ENCODE measurements at regions not wholly inside any gene's neighbourhood (a gene's known extent, or its start where the extent isn't known, plus 50 kb on each side); places are given as distances from the start of the nearest gene placed in this dataset.

DNA sequence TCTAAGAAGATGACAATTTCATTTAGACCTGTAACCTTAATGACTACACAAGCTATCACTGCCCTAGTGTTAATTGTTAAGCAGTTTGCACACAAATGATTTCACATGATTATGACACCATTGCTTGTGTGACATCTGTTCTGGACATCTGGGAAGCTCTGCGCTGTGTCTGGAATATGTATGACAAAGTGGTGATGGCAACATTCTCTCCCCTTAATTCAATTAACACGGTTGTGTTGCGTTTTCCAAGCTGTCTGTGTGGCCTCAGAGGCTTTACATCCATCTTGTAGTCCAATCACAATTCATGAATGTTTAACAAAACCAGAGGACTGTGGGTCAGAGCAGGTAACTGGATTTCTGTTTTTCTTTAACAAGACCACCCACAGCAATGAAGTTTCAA is 204.4 kb downstream of the COG6 start:
- DNase-seq, result no peak

DNA sequence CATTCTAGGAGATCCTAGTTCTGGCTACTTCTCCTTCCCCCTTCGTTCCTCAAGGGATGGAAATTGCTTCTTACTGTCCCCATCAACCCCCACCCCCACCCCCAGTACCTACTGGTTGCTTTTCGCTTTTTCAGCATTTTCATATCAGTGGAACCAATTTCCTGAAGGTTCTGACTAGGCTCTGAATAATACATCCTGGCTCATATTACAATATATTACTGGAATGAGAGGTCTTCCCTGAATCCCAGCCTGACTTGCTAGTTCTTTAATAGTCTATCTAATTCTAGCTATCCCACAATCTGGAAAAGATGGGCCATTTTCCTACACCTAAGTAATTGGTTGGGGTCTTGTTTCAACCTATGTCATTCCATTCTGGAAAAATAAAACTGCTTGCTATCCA is 207.4 kb downstream of the COG6 start:
- DNase-seq, result no peak

DNA sequence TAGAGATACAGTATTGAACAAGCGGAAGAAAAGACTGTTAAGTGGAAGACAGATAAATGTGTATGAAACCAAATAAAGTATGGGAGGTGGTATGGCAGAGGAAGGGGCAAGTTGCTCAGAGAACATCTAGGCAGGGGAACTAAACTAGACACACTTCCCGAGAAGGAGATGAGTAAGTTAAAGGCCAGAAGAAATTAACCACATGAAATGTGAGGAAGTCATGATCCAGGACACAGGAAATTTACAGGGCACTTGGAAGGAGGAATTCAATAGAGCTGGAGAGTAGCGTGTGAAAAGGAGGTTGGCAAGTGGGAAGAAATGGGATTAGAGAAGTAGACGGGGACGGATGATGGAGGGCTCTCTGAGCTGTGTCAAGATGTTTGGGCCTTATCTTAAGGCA is 208.8 kb downstream of the COG6 start:
- DNase-seq, result no peak

DNA sequence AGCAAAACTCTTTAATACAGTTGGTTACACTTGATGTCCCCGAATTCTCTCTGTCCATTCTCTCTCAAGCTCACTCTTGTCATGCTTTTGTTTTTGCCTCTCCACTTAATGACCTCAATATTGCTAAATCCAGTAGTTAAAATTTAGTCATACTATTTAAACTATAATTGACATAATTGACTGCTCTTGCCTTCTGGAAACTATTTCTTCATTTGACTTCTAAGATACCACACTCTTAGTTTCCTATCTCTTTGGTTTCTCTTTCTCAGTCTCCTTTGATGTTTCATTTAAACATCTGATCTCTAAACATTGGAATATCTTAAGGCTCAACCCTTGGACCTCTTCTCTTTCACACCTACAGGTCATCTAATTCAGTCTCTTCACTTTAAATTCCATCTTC is 211.3 kb downstream of the COG6 start:
- DNase-seq, result no peak

DNA sequence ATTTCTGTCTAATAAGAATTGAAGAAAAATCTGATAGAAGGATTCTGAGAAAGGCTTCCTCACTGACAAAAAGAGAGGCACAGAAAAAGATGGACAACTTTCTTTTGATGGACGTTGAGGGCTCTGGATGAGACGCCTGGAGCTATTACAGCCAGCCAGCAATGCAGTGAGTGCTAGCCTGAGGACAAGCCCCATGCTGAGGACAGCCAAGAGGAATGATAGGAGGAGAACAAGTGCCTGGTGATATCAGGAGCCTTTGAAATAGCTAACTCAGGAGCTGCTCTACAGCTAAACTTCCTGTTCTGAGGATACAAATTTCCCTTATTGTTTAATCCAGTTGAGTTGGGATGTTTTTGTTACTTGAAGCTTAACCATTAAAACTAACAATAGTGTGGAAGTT is 212.3 kb downstream of the COG6 start:
- no peak for DNase-seq

DNA sequence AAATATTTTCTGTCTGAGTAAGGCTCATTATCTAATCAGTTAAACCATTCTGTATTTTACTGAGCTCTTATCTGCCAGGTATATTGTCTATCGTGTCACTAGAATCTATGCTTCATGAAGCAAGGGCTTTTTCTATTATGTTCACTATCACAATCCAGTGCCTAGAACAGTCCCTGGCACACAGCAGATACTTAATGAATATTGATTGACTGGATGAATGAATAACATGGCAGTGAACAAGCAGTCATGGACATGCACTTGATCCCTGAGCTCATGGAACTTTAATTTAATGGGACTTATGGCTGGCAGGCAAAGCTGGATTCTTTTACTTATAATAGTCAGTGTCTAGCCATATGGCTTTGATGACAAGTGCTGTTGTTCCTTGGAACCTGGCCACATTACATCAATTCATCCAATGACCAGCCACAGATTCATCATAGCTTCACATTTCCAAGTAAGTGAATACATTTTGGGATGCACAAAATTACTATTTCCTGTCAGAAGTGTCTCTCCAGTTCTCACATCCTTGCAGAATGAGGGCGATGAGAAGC is 214.8 kb downstream of the COG6 start:
- peak; percentile 10 for DNase-seq

DNA sequence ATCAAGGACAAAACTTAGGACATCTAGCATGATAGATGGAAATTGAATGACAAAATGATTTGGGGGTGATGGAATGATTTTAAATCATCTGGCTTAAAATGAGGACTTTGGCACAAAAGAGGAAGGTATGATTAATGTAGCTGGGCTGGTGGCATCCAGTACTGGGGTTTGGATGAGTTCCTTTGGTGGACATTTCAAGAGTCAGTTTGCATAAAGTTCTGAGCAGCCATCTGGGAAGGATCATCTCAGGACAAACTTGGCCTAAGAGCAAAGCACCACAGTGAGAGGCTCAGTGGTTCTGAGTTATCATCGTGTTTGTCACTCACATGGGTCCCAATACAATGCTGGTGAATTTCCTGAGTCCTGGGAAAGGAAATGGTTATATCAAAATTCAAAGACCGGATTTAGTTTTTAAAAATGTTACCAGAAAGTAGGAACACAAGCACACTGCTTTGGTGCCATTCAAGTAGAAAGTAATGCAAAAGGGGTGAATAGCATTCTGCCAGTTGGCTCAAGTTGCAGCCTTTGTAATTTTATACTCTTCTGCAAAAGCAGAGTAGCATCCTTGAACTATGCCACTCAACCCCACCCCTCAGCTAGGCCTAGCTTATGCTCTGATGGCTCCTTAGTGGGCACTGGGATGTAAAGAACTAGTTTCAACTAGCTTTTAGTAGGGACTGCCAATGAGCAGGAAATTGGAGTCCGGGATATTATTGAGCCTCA is 219.0 kb downstream of the COG6 start:
- DNase-seq, result peak; percentile 33

DNA sequence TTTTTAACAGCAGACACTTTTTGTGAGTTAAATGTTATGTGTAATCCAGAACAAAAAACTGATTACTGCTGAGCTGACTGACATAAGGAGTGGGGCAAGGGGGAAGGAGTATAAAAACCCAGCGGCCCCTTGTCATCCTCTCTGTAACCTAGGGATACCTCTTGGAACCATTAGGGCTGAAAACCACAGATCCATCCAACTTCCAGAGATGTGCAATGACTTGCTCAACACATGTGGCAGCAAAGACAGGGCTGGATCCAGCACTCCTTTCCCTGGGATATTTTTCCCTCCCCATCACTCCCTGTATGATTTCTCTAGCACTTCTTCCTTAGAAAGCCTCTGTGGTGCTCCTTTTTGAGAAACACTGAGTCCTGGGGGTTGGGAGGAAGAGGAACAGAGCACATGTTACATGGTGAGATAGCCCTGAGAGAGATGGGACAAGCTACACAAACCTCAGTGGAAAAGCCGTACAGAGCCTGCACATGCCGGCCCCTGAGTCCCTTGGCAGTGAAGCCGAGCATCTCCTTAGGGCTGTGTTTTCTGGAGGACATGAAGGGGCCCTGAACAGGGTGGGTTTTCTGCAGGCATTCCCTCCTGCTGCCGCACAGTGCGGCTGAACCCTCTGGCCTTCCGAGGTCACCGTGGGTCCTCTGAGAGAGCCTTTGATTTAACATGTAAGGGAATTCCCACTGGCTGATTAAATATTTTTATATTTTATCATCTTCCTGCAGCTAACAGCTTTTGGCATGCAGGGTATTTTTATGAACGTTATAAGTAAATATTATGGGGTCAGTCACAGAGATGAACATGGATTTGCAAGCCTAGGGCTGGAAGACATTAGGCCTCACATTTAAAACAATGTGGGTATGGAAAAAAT is 219.9 kb downstream of the COG6 start:
- no peak for DNase-seq

DNA sequence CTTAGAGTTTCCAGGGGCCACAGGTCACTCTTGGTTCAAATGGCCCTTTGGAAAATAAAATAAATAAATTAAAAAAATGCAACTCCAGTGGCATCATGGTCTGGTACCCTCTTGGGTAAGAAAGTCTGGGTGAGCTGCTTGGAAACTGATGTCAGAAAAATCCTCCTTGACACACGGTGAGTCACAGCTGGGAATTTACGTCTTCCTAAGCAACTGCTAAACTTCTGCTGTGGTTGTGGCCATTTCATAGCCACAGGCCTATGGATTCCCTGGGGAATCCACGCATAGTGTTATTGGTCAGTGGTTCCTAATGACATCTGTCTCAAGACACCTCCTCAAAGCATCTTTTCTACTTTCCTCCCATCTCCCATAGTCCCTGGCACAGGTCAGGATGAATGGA is 220.8 kb downstream of the COG6 start:
- DNase-seq, result no peak

DNA sequence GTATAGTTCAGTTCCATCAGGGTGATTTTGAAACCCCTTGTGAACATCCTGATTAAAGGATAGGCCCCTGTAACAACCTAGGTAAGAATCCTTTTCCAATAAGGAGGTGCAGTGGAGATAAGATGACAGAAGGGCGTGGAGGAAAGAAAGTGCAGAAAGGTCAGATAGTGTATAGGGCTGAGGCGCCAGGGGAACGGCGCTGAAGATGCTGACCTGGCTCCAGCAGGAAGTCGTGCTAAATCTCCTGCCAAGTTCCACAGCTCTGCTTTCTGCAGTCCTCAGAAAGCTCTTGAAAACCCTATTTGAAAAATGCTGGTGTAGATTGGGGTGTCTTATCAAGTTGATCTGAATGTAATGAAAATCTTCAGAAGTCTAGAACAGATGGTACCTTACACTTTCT is 221.7 kb downstream of the COG6 start:
- peak; percentile 34 for DNase-seq

DNA sequence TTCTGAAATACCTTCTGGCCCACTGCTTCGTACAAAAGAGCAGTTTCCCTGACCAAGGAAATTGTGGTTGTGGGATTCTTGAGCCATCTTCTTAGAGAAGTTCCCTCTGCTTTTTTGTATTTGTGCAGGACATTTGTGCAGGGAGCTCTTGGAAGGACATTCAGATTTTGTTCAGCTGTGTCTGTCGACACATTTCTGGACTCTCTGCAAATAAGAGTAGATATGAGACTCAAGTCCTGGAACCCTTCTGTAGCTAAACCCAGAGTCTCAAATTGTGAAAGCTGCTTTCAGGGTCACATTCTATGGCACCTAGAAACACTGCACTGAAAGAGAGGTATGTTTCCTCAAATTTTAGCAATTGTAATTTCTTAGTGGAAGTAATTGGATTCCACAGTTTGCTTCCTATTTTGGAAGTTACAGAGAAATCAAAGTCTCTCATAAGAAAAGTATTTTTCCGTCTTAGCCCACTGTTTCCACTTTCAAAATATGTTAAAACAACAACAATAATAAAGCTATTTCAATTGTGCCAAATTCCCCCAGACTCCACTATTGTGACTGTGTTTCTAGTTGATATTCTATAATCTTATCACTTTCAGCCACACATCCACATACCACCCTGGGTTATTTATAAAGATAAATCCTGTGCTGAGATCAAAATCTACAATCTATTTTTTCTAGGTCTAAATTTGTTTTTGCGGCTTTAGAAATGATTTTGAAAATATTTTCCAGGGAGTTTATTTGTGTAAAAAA is 224.0 kb downstream of the COG6 start:
- no peak for DNase-seq

DNA sequence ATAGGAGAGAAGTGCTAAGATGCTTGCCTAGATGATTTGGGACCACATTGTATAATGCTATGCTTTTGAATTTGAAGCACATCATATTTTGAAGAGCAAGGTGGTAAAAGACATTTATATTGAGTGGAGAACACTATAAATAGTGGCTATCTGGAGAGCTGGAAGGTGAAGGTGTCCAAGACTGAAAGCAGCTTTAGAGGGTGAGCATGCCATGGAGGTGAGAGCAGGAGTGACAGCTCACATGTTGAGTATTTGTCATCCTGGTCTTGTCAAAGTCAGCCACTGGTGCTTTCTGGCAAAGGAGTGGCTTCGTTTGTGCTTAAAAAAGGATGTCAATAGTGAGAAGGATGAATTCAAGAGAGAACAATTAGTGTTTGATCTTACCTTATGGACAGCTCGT is 225.9 kb downstream of the COG6 start:
- DNase-seq, result no peak

DNA sequence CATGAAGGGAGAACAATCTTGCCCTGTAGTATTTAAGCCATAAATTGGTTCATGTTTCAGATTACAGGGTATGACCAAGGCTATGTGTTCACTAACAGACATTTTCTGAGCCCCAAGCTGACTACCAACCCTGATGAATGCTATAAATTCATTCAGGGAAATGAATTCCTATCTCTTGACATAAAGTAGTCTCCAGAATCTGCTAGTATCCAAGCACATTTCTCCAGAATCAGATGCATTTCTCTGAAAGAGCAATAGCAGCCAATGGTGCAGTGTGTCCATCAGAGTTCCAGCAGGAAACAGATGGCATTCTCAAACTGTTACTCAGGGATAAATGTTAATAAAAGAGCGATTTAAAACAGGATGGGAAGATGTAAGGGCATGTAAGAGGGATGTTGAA is 226.4 kb downstream of the COG6 start:
- DNase-seq, result no peak

DNA sequence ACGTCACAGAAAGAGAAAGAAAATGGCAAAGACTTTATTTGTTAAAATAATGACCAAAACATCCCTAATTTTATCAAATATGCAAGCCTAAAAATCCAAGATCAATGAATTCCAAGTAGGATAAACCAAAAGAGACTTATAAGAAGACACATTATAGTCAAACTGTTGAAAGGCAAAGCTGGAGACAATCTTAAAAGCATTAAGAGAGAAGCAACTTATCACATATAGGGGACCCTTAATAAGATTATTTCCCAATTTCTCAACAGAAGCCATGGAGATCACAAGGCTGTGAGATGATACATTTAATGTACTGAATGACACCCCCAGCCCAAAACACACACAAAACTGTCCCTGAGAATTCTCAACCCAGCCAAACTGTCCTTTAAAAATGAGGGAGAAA is 228.7 kb downstream of the COG6 start:
- no peak for DNase-seq

DNA sequence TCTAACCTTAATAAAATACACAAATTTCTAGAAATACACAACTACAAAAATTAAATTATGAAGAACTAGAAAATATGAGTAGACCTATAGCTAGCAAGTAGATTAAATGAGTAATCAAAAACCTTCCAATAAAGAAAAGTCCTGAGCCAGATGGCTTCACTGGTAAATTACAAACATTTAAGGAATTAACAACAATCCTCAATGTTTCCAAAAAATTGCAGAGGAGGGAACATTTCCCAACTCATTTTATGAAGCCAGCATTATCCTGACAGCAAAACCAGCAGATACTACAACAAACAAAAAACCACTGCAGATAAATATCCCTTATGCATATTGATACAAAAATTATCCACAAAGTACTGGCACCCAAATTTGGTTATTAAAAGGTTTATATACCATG is 230.9 kb downstream of the COG6 start:
- no peak for DNase-seq

DNA sequence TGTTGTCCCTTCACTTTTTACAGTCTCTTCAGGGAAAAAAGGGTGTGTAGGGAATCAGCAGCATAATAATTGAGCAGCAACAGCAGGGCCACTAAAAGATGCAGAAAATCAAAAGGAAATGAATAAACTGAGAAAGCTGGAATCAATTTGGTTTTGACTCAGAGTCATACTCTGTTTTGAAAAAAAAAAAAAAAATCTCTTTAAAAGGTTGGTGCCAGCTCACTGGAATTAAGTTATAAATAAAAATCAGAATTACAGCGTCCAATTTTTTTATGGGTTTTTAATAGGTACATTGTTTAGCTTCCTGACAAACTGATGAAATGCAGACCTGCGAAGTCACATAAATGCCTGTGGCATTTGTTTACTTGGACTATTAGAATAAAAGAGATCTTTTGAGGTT is 231.9 kb downstream of the COG6 start:
- no peak for DNase-seq

DNA sequence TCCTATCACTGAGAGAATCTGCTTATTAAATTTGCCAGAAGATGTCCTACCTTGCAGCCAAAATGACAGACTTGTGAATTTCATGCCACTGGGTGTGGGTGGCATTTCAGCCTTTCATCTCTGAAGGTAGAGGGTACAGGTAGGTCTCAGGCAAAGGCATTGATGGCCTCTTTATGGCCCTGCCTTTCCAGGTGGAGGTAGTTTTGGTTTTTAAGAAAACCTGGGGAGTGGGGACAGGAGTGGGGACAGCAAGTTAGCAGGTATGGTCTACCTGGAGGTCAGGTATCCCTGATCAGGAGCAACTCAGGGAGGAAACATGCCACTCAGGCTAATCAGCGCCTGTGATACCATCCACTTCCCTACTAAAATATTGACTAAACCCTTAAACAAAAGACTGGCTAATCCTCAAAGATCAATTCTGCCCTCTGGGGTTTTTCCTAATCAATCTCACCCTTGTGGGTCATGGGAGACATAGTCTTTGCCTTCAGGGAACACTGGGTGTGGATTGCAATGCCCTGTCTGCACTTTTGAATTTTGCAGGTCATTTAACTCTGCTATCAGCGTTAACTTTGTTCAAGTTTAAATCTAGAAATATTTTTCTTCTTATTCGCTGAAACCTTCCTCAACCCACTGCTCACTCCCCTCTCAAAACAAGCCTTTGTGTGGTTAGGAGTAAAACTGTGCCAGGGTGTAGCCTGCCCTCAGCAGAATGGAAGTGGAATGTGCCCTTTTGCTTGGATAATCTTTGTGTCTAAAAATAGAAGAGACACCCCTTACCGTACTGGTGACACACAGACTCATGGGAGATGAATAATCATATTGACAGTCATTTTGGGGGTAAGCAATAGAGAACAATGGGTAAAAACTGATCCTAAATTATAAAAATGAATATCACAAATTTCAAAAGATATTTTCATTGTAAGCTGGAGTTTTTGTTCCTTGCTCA is 233.7 kb downstream of the COG6 start:
- no peak for DNase-seq

DNA sequence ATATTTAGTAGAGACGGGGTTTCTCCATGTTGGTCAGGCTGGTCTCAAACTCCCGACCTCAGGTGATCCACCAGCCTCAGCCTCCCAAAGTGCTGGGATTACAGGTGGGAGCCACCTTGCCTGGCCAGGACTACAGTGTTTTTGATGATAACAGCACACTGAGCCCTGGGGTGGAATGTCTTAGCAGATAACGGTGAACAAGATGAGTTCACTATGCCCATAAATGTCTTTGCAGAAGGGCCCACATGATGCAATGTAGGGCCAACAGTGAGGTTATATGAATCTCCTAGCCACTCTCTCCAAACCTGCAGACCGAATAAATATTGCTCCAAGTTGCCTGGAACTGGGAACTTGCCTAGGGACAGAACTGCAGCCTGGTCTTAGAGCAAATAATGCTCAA is 235.1 kb downstream of the COG6 start:
- DNase-seq, result no peak

DNA sequence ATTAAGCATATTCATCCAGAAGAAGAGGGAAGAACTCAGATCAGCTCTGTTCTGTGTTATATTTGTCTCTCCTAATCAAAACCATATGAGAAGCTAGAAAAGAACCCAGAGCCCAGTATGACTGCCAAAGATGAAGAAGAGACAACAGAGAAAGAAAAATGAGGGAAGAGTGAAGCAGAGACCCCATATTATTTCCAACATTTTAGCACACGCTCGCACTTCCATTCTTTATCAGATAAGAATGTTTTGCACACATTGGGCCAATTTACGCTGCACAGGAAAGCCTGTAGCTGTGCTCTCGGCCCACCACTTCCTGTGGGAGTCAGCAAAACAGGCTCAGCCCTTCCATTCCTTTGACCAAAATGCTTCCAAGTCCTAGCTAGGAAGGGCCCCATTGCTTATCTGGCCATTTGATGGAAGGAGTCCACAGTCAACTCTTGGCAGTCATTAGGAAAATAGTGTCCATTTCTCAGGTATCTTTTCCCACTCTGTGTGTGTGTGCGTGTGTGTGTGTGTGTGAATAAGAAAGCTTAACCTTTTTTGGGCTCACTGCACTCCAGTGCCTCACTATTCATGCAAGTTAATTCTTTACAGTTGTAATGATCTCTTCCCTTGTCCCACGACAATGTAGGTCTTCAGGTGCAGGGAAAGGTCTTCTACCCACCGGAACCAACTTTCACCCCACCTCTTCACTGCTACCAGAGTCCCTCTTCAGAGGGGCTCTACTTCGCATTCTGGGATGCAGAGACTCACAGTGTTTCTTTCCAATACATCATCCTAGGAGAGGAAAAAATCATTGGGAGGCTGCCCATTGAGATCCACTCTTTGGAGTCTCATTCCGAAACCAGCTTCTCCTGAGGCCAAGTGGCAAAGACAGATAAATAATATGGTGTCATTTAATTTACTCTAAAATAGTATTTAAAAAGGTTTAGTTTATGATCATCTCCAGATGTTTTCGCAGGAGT is 237.5 kb downstream of the COG6 start:
- DNase-seq, result no peak

DNA sequence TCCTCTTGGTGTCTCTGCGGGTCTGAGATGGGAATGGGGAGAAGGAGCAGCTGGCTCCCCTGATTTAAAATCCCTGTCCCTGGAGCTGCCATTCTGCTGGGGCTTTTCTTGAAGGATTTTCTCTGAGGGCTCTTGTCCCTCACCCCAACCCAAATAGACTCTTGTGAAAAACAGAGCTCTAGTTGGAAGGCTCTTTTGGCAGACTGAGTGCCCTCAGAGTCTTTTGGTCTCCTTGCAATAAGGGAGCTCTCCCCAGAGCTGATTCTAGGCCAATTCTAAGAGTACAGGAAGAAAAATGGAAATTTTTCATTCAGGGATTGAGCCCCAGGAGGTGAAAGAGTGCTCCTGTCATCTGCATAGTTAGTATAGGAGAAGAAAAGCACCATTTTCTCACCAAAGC is 238.3 kb downstream of the COG6 start:
- no peak for DNase-seq

DNA sequence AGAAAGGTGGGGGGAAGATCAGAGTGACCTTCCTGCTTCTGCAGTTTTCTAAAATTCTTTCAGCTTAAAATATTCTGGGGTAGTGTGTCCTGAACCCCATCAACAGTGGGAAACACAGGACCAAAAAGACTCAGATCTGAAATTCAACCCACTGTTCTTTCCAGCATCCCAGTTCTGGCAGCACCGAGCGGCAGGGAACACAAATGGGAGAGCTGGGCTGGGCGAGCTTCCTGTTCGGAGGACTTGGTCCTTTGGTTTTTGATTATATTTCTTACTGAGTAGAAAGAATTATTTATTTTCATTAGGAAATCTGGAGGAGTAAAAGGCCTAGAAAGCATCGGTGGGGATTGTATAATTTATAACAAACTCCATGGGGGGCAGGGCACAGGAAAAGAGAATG is 239.1 kb downstream of the COG6 start:
- DNase-seq, result no peak

All from DMS79 treated with DMSO at 0.1 percent for 48 hours (cell line).